B cell (primary cell): ENCODE measurements at regions not wholly inside any gene's neighbourhood (a gene's known extent, or its start where the extent isn't known, plus 50 kb on each side); places are given as distances from the start of the nearest gene placed in this dataset.

ENCODE experiments used
- ATAC-seq: fragments of 200-7000 bp; cut with Tn5 transposase; one replicate; pipeline ENCODE4 v1.10.0; 2021; ENCODE audit warnings: low read depth, mild to moderate bottlenecking, moderate number of reproducible peaks, moderate library complexity
- CTCF ChIA-PET: fragments of 350-600 bp; sonication (Branson Sonifier 250); formaldehyde crosslinking; loops from one replicate; lab custom pipeline; 2021; ENCODE audit warnings: antibody characterized with exemption, inconsistent platforms; lab: Charles Lee
- POLR2A ChIA-PET: fragments of 350-600 bp; sonication (Branson Sonifier 250); formaldehyde crosslinking; loops from one replicate; lab custom pipeline; 2021; ENCODE audit warnings: antibody characterized with exemption; lab: Charles Lee
- DNase-seq: peaks from one replicate; pipeline ENCODE4 v3.0.0; 2013
- H2AFZ ChIP-seq: 2 replicates; pipeline ENCODE4 v1.6.1; 2012; ENCODE audit warnings: mild to moderate bottlenecking, low read depth, low read length; ENCODE audit not compliant: insufficient read depth, poor library complexity, severe bottlenecking
- H3K27ac ChIP-seq, 2 donors: 1 replicate in 1 of 2; 2 replicates in 1 of 2; pipeline ENCODE4 v1.5.1; 2012 to 2013; ENCODE audit warnings: low read length in 2 of 2, mild to moderate bottlenecking in 2 of 2, moderate library complexity in 1 of 2
- H3K27me3 ChIP-seq, 4 experiments: fragments of 200-600 bp in 1 of 4; sonication (generic) in 1 of 4; replicated peaks in 1 of 4; 1 replicate in 2 of 4; 2 replicates in 2 of 4; pipeline versions ENCODE4 v1.6.1 to v1.7.0; 2013 to 2016; ENCODE audit warnings: low read length in 3 of 4, mild to moderate bottlenecking in 2 of 4, mixed read lengths in 1 of 4, moderate library complexity in 1 of 4; ENCODE audit not compliant: insufficient read depth in 4 of 4, control insufficient read depth in 3 of 4; ENCODE audit errors: control extremely low read depth in 1 of 4
- H3K36me3 ChIP-seq, 2 experiments: replicated peaks in 1 of 2; 1 replicate in 1 of 2; 2 replicates in 1 of 2; pipeline versions ENCODE4 v1.6.1 to v1.7.1; 2013; ENCODE audit warnings: low read length in 1 of 2; ENCODE audit not compliant: insufficient read depth in 2 of 2, control insufficient read depth in 1 of 2; ENCODE audit errors: control extremely low read depth in 1 of 2, extremely low read depth in 1 of 2
- H3K4me1 ChIP-seq, 2 donors: fragments of 200-600 bp in 1 of 2; sonication (generic) in 1 of 2; 1 replicate in 1 of 2; 2 replicates in 1 of 2; pipeline versions ENCODE4 v1.5.1 to v1.6.1; 2013 to 2017; ENCODE audit warnings: low read length in 2 of 2; ENCODE audit not compliant: control insufficient read depth in 2 of 2, insufficient read depth in 2 of 2
- H3K4me2 ChIP-seq: replicated peaks from 2 replicates; pipeline ENCODE3; 2012; ENCODE audit warnings: mild to moderate bottlenecking, low read depth, low read length; ENCODE audit not compliant: poor library complexity, severe bottlenecking
- H3K4me3 ChIP-seq, 5 experiments: fragments of 200-600 bp in 1 of 5; sonication (generic) in 1 of 5; 1 replicate in 3 of 5; 2 replicates in 2 of 5; pipeline versions ENCODE4 v1.5.1 to v1.7.0; 2011 to 2016; ENCODE audit warnings: low read length in 4 of 5, mild to moderate bottlenecking in 4 of 5, low read depth in 2 of 5, control low read depth in 1 of 5, moderate library complexity in 1 of 5; ENCODE audit not compliant: insufficient read depth in 1 of 5; ENCODE audit errors: control extremely low read depth in 1 of 5, extremely low read depth in 1 of 5
- H3K79me2 ChIP-seq: fragments of 200-600 bp; sonication (generic); one replicate; pipeline ENCODE4 v1.6.0; 2016; ENCODE audit warnings: low read length; ENCODE audit not compliant: control insufficient read depth, insufficient read depth
- H3K9ac ChIP-seq: fragments of 200-600 bp; sonication (generic); 2 replicates; pipeline ENCODE4 v1.6.1; 2017; ENCODE audit warnings: mild to moderate bottlenecking, low read length, moderate library complexity
- H3K9me3 ChIP-seq, 3 donors: one replicate each; pipeline versions ENCODE4 v1.6.1 to v1.7.1; 2013; ENCODE audit warnings: low read length in 2 of 3; ENCODE audit not compliant: control insufficient read depth in 2 of 3, insufficient read depth in 1 of 3; ENCODE audit errors: control extremely low read depth in 1 of 3
- H4K20me1 ChIP-seq: 2 replicates; pipeline ENCODE4 v1.6.0; 2012; ENCODE audit warnings: mild to moderate bottlenecking, low read length; ENCODE audit not compliant: insufficient read depth, control insufficient read depth, poor library complexity, severe bottlenecking
- H3K27ac Mint-ChIP-seq: one replicate; pipeline ENCODE4 v1.8.0; 2021; ENCODE audit warnings: mixed read lengths
- H3K27me3 Mint-ChIP-seq: one replicate; pipeline ENCODE4 v1.8.0; 2021; ENCODE audit warnings: mixed read lengths
- H3K4me1 Mint-ChIP-seq: one replicate; pipeline ENCODE4 v1.8.0; 2021; ENCODE audit warnings: mixed read lengths
- H3K4me3 Mint-ChIP-seq: one replicate; pipeline ENCODE4 v1.8.0; 2021; ENCODE audit warnings: mixed read lengths
- H3K9me3 Mint-ChIP-seq: one replicate; pipeline ENCODE4 v1.8.0; 2022; ENCODE audit warnings: mixed read lengths; ENCODE audit not compliant: insufficient read depth
- CTCF ChIP-seq: fragments of 200-600 bp; IDR thresholded peaks from one replicate; pipeline ENCODE4 v1.8.0; 2022; ENCODE audit warnings: antibody characterized with exemption, mild to moderate bottlenecking
- EZH2 ChIP-seq: IDR thresholded peaks from 2 replicates; pipeline ENCODE4 v1.6.1; 2012; ENCODE audit warnings: borderline replicate concordance, low read depth, mild to moderate bottlenecking, moderate library complexity, low read length; ENCODE audit not compliant: insufficient read depth, poor library complexity, severe bottlenecking
- WGBS: methylation state at CpG from one replicate; pipeline ENCODE4 v1.1.5; 2013; ENCODE audit warnings: missing lambda C conversion rate; ENCODE audit not compliant: insufficient coverage; 5-methylcytosine and 5-hydroxymethylcytosine counted together
- intact Hi-C: fragments of 100-400 bp; cut with micrococcal nuclease; formaldehyde crosslinking; loops from one replicate; pipeline ENCODE4 v1.10.0; 2022

GRCh38 chr7:89680161-89680560 is 474.1 kb upstream of the STEAP1 start:
- no CpG with 5 or more reads among the region's 2 CpGs for WGBS
- H4K20me1 ChIP-seq: no peaks in the 10 kb centered on the region
- no peak overlapping the region for H3K9ac ChIP-seq
- no peaks in the 10 kb centered on the region for H3K27me3 ChIP-seq
- TF ChIP-seq EZH2 (no peak), CTCF (no peak)
- H3K4me1 Mint-ChIP-seq: no peaks in the 10 kb centered on the region
- H3K4me3 ChIP-seq: no peak overlapping the region
- H3K4me3 Mint-ChIP-seq: no peak overlapping the region
- H3K36me3 ChIP-seq: no peaks in the 10 kb centered on the region
- H3K9me3 Mint-ChIP-seq: peaks cover 3% of the 10 kb centered on the region
- H3K4me2 ChIP-seq: no peak overlapping the region
- no peak overlapping the region for H3K27ac Mint-ChIP-seq
- H3K79me2 ChIP-seq: no peaks in the 10 kb centered on the region
- CTCF ChIA-PET: no interaction called here
- POLR2A ChIA-PET: no interaction called here
- intact Hi-C loops: no loop called here
- no peaks in the 10 kb centered on the region for H3K4me1 ChIP-seq
- DNase-seq: no peak
- no peaks in the 10 kb centered on the region for H3K27me3 Mint-ChIP-seq
- ATAC-seq: no peak
- H3K27ac ChIP-seq: no peak overlapping the region
- no peak overlapping the region for H2AFZ ChIP-seq
- no peaks in the 10 kb centered on the region for H3K9me3 ChIP-seq

DNA sequence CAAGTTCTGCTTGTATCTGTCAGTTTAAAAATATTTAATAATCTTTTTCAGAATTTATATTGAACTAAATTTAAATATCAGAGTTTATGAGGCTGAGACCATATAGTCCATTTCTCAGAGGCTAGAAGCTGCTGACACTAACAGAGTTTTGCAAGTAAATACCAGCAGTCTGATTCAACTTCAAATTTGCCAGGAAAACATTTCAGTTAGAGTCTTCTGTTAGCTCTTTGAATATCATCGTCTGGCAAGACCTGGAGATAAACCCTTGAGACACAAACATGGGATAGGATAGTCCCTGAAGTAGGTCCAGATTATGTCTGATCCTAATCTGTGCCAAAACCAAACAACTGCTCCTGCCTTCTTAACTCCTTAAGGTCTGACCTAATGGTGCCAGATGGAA is 472.8 kb upstream of the STEAP1 start:
- no peak overlapping the region for H2AFZ ChIP-seq
- CTCF ChIA-PET: no interaction called here
- H3K4me3 Mint-ChIP-seq: no peak overlapping the region
- POLR2A ChIA-PET: no interaction called here
- no peak overlapping the region for H3K4me3 ChIP-seq
- DNase-seq (no peak), ATAC-seq (no peak)
- H3K36me3 ChIP-seq: no peaks in the 10 kb centered on the region
- H3K27me3 Mint-ChIP-seq: no peaks in the 10 kb centered on the region
- H3K79me2 ChIP-seq: no peaks in the 10 kb centered on the region
- no peak overlapping the region for H3K9ac ChIP-seq
- no peak for TF ChIP-seq CTCF
- TF ChIP-seq EZH2: no peak
- H3K9me3 Mint-ChIP-seq: peaks cover 3% of the 10 kb centered on the region
- no peak overlapping the region for H3K4me2 ChIP-seq
- no peaks in the 10 kb centered on the region for H3K4me1 ChIP-seq
- intact Hi-C loops: no loop called here
- H3K27ac ChIP-seq: no peak overlapping the region
- H3K9me3 ChIP-seq: no peaks in the 10 kb centered on the region
- H3K27ac Mint-ChIP-seq: no peak overlapping the region
- no peaks in the 10 kb centered on the region for H3K4me1 Mint-ChIP-seq
- WGBS: no CpG with 5 or more reads among the region's 1 CpG
- no peaks in the 10 kb centered on the region for H4K20me1 ChIP-seq
- no peaks in the 10 kb centered on the region for H3K27me3 ChIP-seq
